GM19463 (cell line): ENCODE measurements at regions not wholly inside any gene's neighbourhood (a gene's known extent, or its start where the extent isn't known, plus 50 kb on each side); places are given as distances from the start of the nearest gene placed in this dataset.

Experiments used
- ATAC-seq: cut with Tn5 transposase; IDR thresholded peaks from one replicate; pipeline ENCODE4 v1.9.1; 2021; ENCODE audit warnings: mild to moderate bottlenecking, moderate library complexity; ENCODE audit not compliant: unreplicated experiment

DNA sequence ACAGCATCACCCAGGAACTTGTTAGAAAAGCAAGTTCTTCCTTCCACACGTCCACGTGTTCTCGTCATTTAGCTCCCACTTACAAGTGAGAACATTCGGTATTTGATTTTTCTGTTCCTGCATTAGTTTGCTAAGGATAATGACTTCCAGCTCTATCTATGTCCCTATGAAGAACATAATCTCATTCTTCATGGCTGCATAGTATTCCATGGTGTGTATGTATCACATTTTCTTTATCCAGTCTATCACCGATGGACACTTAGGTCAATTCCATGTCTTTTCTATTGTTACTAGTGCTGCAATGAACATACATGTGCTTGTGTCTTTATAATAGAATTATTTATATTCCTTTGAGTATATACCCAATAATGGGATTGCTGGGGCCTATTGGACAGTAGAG, 368.7 kb upstream of the RUNX1 start:
- no peak for ATAC-seq

DNA sequence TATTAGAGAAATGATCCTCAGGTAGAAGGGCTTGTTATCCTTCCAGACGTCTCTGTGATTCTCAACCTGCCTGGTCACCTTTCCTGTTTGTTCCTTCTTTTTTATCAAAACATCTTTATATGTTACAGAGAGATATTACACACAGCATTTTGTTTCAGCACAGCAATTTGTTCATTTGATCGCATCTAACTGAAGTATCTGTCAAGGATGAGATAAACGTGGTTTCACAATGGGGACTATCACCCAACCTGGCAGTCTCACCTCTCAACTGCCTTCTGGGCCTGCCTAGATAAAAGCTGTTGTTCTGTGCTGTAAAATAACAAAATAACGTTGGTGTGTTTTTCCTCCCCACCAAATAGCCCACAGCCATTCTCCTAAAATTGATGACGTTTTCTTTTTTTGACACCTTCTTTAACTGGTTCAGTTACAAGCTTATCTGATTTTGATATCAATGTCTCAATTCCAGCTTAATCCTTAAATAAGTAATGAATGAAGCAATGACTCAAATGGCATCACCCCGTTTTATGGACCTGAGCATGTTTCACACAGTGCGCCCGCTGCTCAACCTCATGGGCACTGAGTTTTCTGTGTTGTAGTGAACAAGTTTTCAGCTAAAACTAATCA, 367.9 kb upstream of the RUNX1 start:
- no peak for ATAC-seq

- ATAC-seq: no peak
Observed at GRCh38 chr21:35414507-35415139, 365.5 kb upstream of the RUNX1 start.

GRCh38 chr21:35414056-35414455, 365.0 kb upstream of the RUNX1 start:
- no peak for ATAC-seq

DNA sequence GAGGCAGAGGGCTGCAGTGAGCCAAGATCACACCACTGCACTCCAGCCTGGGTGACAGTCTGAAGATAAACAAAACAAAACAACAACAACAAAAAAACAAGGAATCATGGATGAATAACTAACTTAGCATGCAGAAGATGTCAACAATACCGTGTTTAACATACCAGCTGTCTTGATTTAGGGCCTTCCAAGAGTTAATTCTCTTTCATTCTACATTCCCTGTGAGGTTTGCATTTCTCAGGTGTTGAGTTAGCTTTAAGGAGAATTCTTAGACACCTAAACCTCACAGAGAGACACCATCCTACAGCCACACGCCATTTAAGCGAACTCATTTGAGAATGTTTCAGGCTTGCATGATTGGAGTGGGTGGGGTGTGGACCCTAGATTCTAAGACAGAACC, 363.1 kb upstream of the RUNX1 start:
- ATAC-seq: no peak

DNA sequence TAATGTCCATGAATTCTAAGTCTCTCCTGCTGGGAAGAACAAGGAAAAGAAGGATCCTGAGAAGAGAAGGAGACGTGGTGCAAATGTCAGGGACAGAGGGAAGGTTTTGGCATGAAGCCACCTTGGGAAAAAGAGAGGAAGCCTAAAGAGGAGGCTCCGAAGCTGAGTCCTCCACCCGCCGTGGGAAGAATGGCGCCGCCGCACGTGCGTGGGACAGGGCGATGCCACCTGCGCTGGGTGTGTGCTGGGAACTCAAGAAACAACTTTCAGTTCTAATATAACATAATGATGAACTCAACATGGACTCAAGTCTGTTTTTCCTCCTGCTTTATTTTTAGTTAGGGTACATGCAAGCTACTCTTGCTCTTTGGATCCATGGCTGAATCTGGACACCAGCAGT, 362.3 kb upstream of the RUNX1 start:
- ATAC-seq: no peak

DNA sequence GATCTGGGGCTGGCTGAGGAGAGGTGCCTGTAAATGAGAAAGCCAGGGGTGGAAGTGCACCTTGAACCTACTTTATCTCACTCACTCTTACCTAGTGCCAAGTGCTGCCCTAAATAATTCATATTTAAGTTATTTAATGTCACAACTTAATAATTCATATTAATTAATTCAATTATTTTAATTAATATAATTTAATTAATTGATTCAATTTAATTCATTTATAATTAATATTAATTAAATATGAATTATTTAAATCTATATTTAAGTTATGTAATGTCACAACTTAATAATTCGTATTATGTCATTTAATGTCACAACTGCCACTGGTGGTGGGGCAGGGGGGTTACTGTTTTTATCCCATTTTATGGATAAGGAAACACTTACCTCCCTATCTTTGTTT, 361.6 kb upstream of the RUNX1 start:
- ATAC-seq: no peak

- no peak for ATAC-seq
Observed at GRCh38 chr21:35410123-35410522, 361.0 kb upstream of the RUNX1 start.

- no peak for ATAC-seq
Observed at GRCh38 chr21:35408401-35408800, 359.3 kb upstream of the RUNX1 start.

DNA sequence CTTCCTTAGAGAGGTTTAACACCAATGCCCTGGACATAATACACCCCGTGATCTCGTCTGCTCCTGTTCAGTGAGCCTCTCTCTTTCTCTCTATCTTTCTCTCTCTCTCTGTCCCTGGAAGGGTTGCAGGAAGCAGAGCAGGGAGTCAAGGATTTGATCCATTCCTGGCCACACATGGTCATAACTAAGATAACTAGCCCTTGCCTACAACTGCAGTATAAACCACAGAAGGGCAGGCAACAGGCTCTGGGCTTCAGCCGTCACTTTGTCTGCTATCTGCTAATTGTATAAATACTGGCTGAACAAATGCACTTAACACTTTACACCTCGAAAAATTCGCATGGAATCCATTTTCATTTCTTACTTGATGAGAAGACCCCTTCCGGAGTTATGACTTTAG, 357.5 kb upstream of the RUNX1 start:
- ATAC-seq: no peak

- ATAC-seq: no peak
Observed at GRCh38 chr21:35405981-35406380, 356.9 kb upstream of the RUNX1 start.

- ATAC-seq: no peak
Observed at GRCh38 chr21:35404247-35404646, 355.1 kb upstream of the RUNX1 start.

GRCh38 chr21:35402061-35402460, 353.0 kb upstream of the RUNX1 start:
- ATAC-seq: no peak

DNA sequence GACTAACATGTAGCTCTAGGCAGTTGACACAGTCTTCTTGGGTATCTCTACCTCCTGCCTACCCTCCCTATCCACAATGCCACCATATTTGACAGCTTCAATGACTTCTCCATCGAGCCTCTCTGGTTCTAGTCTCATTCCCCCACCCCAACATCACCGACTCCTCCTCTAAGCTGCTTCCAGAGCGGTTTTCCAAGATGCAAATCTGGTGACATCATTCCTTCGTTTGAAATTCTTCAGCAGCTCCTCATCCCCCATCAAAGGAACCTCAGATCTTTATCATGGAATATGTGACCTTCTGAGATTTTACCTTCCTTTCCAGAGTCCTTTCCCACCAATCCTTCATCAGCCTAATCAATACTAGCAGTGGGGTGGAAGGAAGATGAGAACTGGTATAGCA, 352.4 kb upstream of the RUNX1 start:
- ATAC-seq: no peak

GRCh38 chr21:35400233-35400939, 351.3 kb upstream of the RUNX1 start:
- ATAC-seq: no peak

- no peak for ATAC-seq
Observed at GRCh38 chr21:35399706-35400105, 350.6 kb upstream of the RUNX1 start.

DNA sequence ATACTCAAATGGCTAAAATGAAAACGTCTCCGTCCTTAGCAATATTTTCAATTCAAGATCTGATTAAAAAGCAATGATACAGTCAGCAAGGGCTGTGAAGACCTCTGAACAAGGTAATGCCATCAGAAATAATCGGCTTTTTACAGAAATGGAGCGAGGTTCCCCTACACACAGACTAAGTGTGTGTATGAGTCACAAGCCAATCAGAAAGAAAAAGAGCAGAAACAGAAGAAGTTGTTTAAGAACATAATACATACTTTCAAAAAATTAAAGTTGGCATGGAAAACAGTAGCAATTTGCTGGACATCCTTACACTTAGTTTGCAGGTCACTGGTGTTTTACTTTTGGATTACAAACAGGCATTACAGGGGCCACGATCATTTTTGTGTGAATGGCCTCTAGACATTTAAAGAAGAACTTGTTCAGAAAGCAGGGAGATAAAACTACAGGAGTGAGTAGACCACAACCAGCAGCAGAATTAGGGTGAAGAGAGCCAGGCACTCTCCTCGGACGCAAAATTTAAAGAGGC, 350.0 kb upstream of the RUNX1 start:
- no peak for ATAC-seq

DNA sequence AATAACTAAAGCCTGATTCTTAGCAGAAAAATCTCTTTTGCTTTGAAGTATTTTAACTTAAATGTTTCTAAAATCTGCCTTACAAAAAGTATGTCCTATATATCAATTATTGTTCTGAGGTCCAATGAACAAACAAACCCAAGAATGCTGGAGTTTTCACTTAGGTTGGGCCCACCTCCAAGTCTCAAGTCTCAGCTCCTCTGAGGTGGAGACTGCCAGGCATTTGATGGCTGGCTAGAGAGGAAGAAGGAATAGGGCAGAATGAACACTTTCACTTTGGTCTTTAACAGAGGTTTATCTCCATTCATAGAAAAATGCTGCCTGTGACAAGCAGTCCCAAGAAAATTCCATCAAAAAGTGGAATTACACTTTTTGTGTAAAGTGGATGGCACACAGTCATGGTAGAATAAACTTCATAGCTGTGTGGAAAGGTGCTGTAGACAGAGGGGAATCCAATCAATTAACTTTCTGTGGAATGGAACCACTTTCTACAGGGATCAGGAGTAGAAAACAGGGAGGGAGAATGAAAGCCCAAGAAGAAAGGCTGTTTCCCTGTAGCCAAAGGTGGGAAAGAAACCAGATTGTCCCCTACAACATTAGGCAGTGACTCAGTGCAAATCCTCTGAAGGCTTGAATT, 349.4 kb upstream of the RUNX1 start:
- ATAC-seq: no peak

GRCh38 chr21:35397781-35398180, 348.7 kb upstream of the RUNX1 start:
- no peak for ATAC-seq

- no peak for ATAC-seq
Observed at GRCh38 chr21:35396655-35397054, 347.6 kb upstream of the RUNX1 start.

GRCh38 chr21:35395728-35396127, 346.6 kb upstream of the RUNX1 start:
- no peak for ATAC-seq
